ENCODE measurements at regions not wholly inside any gene's neighbourhood (a gene's known extent, or its start where the extent isn't known, plus 50 kb on each side); places are given as distances from the start of the nearest gene placed in this dataset.

GRCh38 chr19:29016353-29016752, 196.6 kb downstream of the UQCRFS1 start:
- TF ChIP-seq PBX3 (IDR thresholded peaks at IDR 0.05) (no peak), POLR2A (IDR thresholded peaks at IDR 0.05; ENCODE audit: low read length) (no peak), CTCF (IDR thresholded peaks at IDR 0.05) (no peak), JUN (IDR thresholded peaks at IDR 0.05) (no peak), FOXS1 (CRISPR knock-in tag; IDR thresholded peaks at IDR 0.05) (no peak), RFX5 (IDR thresholded peaks at IDR 0.05) (no peak), MAFK (IDR thresholded peaks at IDR 0.05; ENCODE audit: partially characterized antibody) (no peak), BHLHE40 (IDR thresholded peaks at IDR 0.05; ENCODE audit: low read depth, low read length) (no peak), NPAS2 (CRISPR knock-in tag; IDR thresholded peaks at IDR 0.05; ENCODE audit: borderline replicate concordance) (no peak), KDM1A (IDR thresholded peaks at IDR 0.05; ENCODE audit: low read depth) (no peak), RAD21 (conservative IDR thresholded peaks at IDR 0.05 in 1 of 2, IDR thresholded peaks at IDR 0.05 in 1 of 2) (no peak), MAX (IDR thresholded peaks at IDR 0.05) (no peak), EP300 (IDR thresholded peaks at IDR 0.05) (no peak)

Data from A549 (cell line).